SU-DHL-6 (cell line): ENCODE measurements at regions not wholly inside any gene's neighbourhood (a gene's known extent, or its start where the extent isn't known, plus 50 kb on each side); places are given as distances from the start of the nearest gene placed in this dataset.
A peak's percentile ranks its signal among the peaks of the same experiment; 100 is the strongest.
"Not testable (repeated sequence)": the region's sequence is repeated elsewhere in the genome, so short reads cannot be mapped to it uniquely, and the experiment has no call there.

ENCODE experiments used
- H2AFZ ChIP-seq: fragments of 200-600 bp; sonication (generic); 2 replicates; pipeline ENCODE4 v1.6.1; 2014; ENCODE audit warnings: low read depth, mild to moderate bottlenecking, moderate library complexity, mixed read lengths, antibody characterized with exemption, low read length; ENCODE audit not compliant: severe bottlenecking
- H3F3A ChIP-seq: fragments of 200-600 bp; shearing (Covaris generic); 2 replicates; pipeline ENCODE4 v1.6.0; 2016; ENCODE audit warnings: antibody characterized with exemption, mild to moderate bottlenecking; ENCODE audit not compliant: insufficient read depth
- H3K27ac ChIP-seq: fragments of 200-600 bp; sonication (generic); 2 replicates; pipeline ENCODE4 v1.5.1; 2016; ENCODE audit warnings: low read depth, mild to moderate bottlenecking, low read length, moderate library complexity, mixed read lengths
- H3K27me3 ChIP-seq: fragments of 200-600 bp; sonication (generic), shearing (Covaris generic); 2 replicates; pipeline ENCODE4 v1.6.0; 2014; ENCODE audit warnings: mild to moderate bottlenecking, low read length
- H3K36me3 ChIP-seq: fragments of 200-600 bp; sonication (generic); 2 replicates; pipeline ENCODE4 v1.6.1; 2014; ENCODE audit warnings: mild to moderate bottlenecking, low read length, mixed read lengths
- H3K4me2 ChIP-seq: fragments of 300-600, 200-600 bp; shearing (Covaris generic), sonication (generic); 2 replicates; pipeline ENCODE4 v1.6.0; 2014; ENCODE audit warnings: low read length, low read depth, mild to moderate bottlenecking; ENCODE audit not compliant: poor library complexity, severe bottlenecking
- H3K4me3 ChIP-seq: fragments of 200-600 bp; sonication (generic); 2 replicates; pipeline ENCODE4 v1.5.1; 2014; ENCODE audit warnings: antibody characterized with exemption, low read length, mild to moderate bottlenecking, mixed read lengths; ENCODE audit not compliant: insufficient read depth, poor library complexity, severe bottlenecking
- H3K79me2 ChIP-seq: fragments of 200-600 bp; sonication (generic); 2 replicates; pipeline ENCODE4 v1.6.1; 2014; ENCODE audit warnings: mild to moderate bottlenecking, low read length, moderate library complexity; ENCODE audit not compliant: insufficient read depth
- H3K9ac ChIP-seq: fragments of 200-600 bp; sonication (generic); 2 replicates; pipeline ENCODE4 v1.7.0; 2014; ENCODE audit warnings: mild to moderate bottlenecking, low read length
- H3K9me2 ChIP-seq: fragments of 200-600 bp; sonication (generic); replicated peaks from 2 replicates; pipeline ENCODE4 v1.6.1; 2014; ENCODE audit warnings: low read length; ENCODE audit not compliant: insufficient read depth
- H3K9me3 ChIP-seq: fragments of 200-600 bp; sonication (generic); 2 replicates; pipeline ENCODE4 v1.6.1; 2014; ENCODE audit warnings: low read length, mixed read lengths; ENCODE audit not compliant: insufficient read depth
- H4K20me1 ChIP-seq: fragments of 200-600 bp; sonication (generic); 2 replicates; pipeline ENCODE4 v1.6.1; 2014; ENCODE audit warnings: low read depth, mild to moderate bottlenecking, antibody characterized with exemption, low read length, moderate library complexity, mixed read lengths
- CTCF ChIP-seq: fragments of 200-600 bp; sonication (generic); IDR thresholded peaks from one replicate; pipeline ENCODE4 v1.5.1; 2017; ENCODE audit warnings: antibody characterized with exemption, mild to moderate bottlenecking, low read length, moderate library complexity; ENCODE audit not compliant: insufficient read depth, poor library complexity, severe bottlenecking
- EZH2phosphoT487 ChIP-seq: fragments of 200-600 bp; sonication (generic), shearing (Covaris generic); conservative IDR thresholded peaks from 2 replicates; pipeline ENCODE4 v1.6.1; 2018; ENCODE audit warnings: mild to moderate bottlenecking, antibody characterized with exemption, low read length, moderate library complexity, mixed read lengths

- H3K9ac ChIP-seq: no peak overlapping the region
- H3F3A ChIP-seq: no peaks in the 10 kb centered on the region
- H3K9me3 ChIP-seq: no peaks in the 10 kb centered on the region
- H3K9me2 ChIP-seq: no peaks in the 10 kb centered on the region
- no peak overlapping the region for H3K4me2 ChIP-seq
- no peaks in the 10 kb centered on the region for H3K27me3 ChIP-seq
- no peaks in the 10 kb centered on the region for H4K20me1 ChIP-seq
- TF ChIP-seq EZH2phosphoT487: no peak
- TF ChIP-seq CTCF: peak; percentile 36
- H3K4me3 ChIP-seq: no peak overlapping the region
- no peak overlapping the region for H2AFZ ChIP-seq
- no peaks in the 10 kb centered on the region for H3K36me3 ChIP-seq
- no peak overlapping the region for H3K27ac ChIP-seq
- no peaks in the 10 kb centered on the region for H3K79me2 ChIP-seq
These were observed 146.9 kb upstream of the SLC1A3 start for GRCh38 chr5:36459176-36460135.

- TF ChIP-seq CTCF (no peak), EZH2phosphoT487 (no peak)
- Histone ChIP-seq H4K20me1 (no peaks in the 10 kb centered on the region), H3K9me2 (no peaks in the 10 kb centered on the region), H3K4me3 (no peak overlapping the region), H3K27me3 (no peaks in the 10 kb centered on the region), H3K9ac (no peak overlapping the region), H3K79me2 (no peaks in the 10 kb centered on the region), H3F3A (no peaks in the 10 kb centered on the region), H3K36me3 (no peaks in the 10 kb centered on the region), H3K4me2 (no peak overlapping the region), H3K27ac (no peak overlapping the region), H3K9me3 (no peaks in the 10 kb centered on the region), H2AFZ (no peak overlapping the region)
These were observed 143.9 kb upstream of the SLC1A3 start for GRCh38 chr5:36462295-36463021.

GRCh38 chr5:36475942-36476341, 130.5 kb upstream of the SLC1A3 start:
- not testable (repeated sequence) for H3K79me2 ChIP-seq, H3K27ac ChIP-seq, H3K4me2 ChIP-seq, H3K9ac ChIP-seq, H3K4me3 ChIP-seq, H3K9me3 ChIP-seq, H3K36me3 ChIP-seq, H3K9me2 ChIP-seq, H2AFZ ChIP-seq, H3F3A ChIP-seq, H3K27me3 ChIP-seq, H4K20me1 ChIP-seq
